ENCODE measurements at regions not wholly inside any gene's neighbourhood (a gene's known extent, or its start where the extent isn't known, plus 50 kb on each side); places are given as distances from the start of the nearest gene placed in this dataset.

DNA sequence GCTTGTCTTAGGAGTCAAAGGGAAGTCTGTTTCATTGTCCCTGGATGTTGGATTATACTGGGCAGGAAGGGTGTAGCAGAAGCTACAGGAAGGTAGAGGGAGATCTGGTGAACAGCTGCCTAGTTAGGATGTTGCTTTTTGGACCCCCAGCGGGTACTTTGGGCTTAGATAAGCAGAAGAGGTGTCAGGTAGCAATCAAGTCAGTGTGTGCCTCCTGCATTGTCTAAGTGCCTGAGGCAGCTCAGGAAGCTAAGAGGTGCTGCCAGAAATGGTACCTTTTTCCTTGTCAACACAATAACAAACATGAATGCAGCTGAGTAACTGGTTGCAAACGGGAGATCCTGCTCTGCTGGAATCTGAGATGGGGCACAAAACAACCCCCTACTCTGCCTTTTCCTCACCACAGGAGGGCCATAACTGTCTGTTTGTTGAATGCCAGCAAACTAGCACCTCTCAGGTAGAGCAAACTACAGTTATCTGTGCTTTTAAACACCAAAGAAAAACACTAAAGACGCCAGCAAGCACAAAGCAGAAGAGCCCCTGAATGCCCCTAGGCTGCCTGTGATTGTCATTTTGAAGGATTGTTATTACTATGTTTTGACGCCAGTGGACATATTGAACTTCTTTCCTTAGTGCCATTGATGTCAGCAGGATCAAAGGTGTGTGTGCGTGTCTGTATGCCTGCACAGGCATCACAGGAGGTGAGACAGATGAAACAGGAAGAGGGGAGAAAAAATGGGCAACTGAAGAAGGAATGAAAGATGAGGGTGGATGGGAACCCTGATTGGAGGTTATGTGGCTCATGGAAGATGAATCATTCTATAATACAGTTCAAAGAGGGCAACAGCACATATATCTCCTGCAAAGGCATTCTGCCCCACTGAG lies 151.4 kb downstream of the ETAA1 start:
- no peak overlapping the region for H3K4me3 ChIP-seq
- WGBS = 78% methylated on average over 5 of the region's 5 CpGs
- H3K9me3 ChIP-seq = no peaks in the 10 kb centered on the region
- DNase-seq (ENCODE audit: extremely low spot score) = no peak
- H3K27ac ChIP-seq (replicated peaks in 1 of 4) = no peak overlapping the region
- H3K4me1 ChIP-seq = no peaks in the 10 kb centered on the region
- no peaks in the 10 kb centered on the region for H3K36me3 ChIP-seq
- intact Hi-C loops (cut with DNase I) = no loop called here
- no peaks in the 10 kb centered on the region for H3K27me3 ChIP-seq
- TF ChIP-seq POLR2A (IDR thresholded peaks at IDR 0.05; ENCODE audit: low read depth) (no peak), POLR2AphosphoS5 (IDR thresholded peaks at IDR 0.05) (no peak), EP300 (IDR thresholded peaks at IDR 0.05) (no peak)
- TF ChIP-seq, protein P1, sequence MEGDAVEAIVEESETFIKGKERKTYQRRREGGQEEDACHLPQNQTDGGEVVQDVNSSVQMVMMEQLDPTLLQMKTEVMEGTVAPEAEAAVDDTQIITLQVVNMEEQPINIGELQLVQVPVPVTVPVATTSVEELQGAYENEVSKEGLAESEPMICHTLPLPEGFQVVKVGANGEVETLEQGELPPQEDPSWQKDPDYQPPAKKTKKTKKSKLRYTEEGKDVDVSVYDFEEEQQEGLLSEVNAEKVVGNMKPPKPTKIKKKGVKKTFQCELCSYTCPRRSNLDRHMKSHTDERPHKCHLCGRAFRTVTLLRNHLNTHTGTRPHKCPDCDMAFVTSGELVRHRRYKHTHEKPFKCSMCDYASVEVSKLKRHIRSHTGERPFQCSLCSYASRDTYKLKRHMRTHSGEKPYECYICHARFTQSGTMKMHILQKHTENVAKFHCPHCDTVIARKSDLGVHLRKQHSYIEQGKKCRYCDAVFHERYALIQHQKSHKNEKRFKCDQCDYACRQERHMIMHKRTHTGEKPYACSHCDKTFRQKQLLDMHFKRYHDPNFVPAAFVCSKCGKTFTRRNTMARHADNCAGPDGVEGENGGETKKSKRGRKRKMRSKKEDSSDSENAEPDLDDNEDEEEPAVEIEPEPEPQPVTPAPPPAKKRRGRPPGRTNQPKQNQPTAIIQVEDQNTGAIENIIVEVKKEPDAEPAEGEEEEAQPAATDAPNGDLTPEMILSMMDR (IDR thresholded peaks at IDR 0.05) = no peak

DNA sequence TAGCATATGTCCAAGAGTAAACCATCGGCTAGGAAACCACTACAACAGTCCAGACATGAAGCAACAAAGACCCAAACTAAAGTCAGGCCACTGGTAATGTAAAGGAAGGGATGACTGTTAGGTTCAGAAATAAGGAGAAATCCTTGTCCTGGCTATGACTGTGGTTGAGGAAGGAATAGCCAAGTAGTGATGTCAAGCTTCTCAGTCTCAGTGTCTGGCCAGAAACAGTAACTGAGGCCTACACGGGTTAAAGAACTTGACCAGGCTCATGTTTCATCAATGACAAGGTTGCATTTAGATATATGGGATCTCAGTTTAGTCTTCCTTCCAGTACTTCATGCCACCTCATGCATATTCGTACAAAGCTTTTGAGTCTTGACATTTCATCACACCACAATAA lies 162.0 kb downstream of the ETAA1 start:
- Histone ChIP-seq H3K36me3 (no peaks in the 10 kb centered on the region), H3K27me3 (no peaks in the 10 kb centered on the region), H3K4me3 (no peak overlapping the region), H3K4me1 (peaks cover 4 to 8% (median 7%) of the 10 kb centered on the region in 4 donors), H3K27ac (replicated peaks in 1 of 4) (no peak overlapping the region), H3K9me3 (no peaks in the 10 kb centered on the region)
- TF ChIP-seq POLR2A (IDR thresholded peaks at IDR 0.05; ENCODE audit: low read depth) (no peak), POLR2AphosphoS5 (IDR thresholded peaks at IDR 0.05) (no peak), EP300 (IDR thresholded peaks at IDR 0.05) (no peak)
- TF ChIP-seq, protein P1 (IDR thresholded peaks at IDR 0.05) = no peak
- intact Hi-C loops (cut with DNase I) = no loop called here
- WGBS = 86% methylated on average over 3 of the region's 3 CpGs
- no peak for DNase-seq (ENCODE audit: extremely low spot score)

DNA sequence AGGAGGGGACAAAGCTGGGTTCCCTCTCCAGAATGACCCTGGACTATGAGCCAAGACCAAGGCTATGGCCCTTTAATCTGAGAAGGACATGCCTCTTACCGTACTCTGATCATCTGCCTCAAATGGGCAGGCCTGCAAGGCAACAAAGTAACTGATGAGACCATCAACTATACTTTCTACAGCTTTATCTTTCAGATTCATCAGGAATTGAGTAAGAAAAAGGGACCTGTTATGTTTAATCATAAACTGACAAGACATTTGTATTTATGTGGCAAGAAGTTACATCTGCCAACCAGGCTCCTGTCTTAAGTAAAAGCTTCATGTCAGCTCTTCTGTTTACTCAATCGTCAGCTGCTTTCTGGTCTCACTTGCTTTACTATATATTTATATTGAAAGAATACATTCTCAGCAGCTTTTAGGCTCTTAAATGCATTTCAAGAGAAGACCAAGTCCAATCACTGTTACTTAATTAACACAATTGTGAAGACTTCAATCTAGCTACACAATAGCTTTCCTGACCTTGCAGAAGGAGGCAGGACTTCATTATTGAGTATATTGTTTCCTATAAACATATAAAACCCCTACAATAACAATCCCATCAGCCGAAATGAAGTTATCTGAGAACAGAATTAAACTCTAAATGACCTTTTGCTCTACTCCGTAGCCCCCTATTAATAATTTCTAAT lies 163.8 kb downstream of the ETAA1 start:
- Histone ChIP-seq H3K4me3 (no peak overlapping the region), H3K4me1 (peaks cover 4 to 8% (median 7%) of the 10 kb centered on the region in 4 donors), H3K36me3 (no peaks in the 10 kb centered on the region), H3K9me3 (no peaks in the 10 kb centered on the region), H3K27ac (replicated peaks in 1 of 4) (no peak overlapping the region), H3K27me3 (no peaks in the 10 kb centered on the region)
- WGBS = 42% methylated on average over 4 of the region's 4 CpGs
- TF ChIP-seq POLR2A (IDR thresholded peaks at IDR 0.05; ENCODE audit: low read depth) = no peak
- no peak for TF ChIP-seq EP300 (IDR thresholded peaks at IDR 0.05)
- TF ChIP-seq, protein P1 (IDR thresholded peaks at IDR 0.05) = no peak
- no peak for TF ChIP-seq POLR2AphosphoS5 (IDR thresholded peaks at IDR 0.05)
- no peak for DNase-seq (ENCODE audit: extremely low spot score)
- intact Hi-C loops (cut with DNase I) = no loop called here

DNA sequence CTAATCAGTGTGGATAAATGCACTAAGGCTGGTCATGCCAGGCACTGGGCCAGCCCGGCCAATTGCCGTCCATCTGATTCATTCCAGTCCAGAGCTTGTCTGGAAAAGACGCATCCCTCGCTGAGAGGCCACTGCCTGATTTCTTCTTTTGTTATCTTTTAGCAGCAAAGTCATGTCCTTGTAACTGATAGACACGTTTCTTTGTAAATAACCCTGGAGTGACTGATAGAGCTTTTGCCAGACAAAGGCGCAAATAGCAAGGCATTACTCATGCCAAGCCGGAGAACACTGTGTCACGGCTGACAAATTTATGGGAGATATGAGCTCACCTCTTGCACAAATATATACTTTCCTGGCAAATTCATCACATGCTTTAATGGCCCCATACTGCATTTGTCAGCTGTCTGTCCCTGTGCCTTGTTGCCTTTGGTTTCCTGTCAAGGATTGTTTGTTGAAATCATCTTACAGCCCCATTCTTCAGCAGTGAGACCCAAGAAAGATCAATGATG lies 164.4 kb downstream of the ETAA1 start:
- WGBS = 48% methylated on average over 8 of the region's 8 CpGs
- intact Hi-C loops (cut with DNase I) = no loop called here
- no peak for TF ChIP-seq EP300 (IDR thresholded peaks at IDR 0.05)
- no peak for TF ChIP-seq POLR2A (IDR thresholded peaks at IDR 0.05; ENCODE audit: low read depth)
- no peak for TF ChIP-seq POLR2AphosphoS5 (IDR thresholded peaks at IDR 0.05)
- TF ChIP-seq, protein P1 (IDR thresholded peaks at IDR 0.05) = no peak
- H3K27me3 ChIP-seq = no peaks in the 10 kb centered on the region
- DNase-seq (ENCODE audit: extremely low spot score) = peak; percentile 89
- H3K4me1 ChIP-seq = peaks cover 4 to 8% (median 7%) of the 10 kb centered on the region in 4 donors
- H3K9me3 ChIP-seq = no peaks in the 10 kb centered on the region
- no peaks in the 10 kb centered on the region for H3K36me3 ChIP-seq
- H3K4me3 ChIP-seq = no peak overlapping the region
- no peak overlapping the region for H3K27ac ChIP-seq (replicated peaks in 1 of 4)
